Loucy (cell line): ENCODE measurements at regions not wholly inside any gene's neighbourhood (a gene's known extent, or its start where the extent isn't known, plus 50 kb on each side); places are given as distances from the start of the nearest gene placed in this dataset.

Source experiments
- H2AFZ ChIP-seq: fragments of 200-600 bp; sonication (generic); 2 replicates; pipeline ENCODE4 v1.6.0; 2016; ENCODE audit warnings: antibody characterized with exemption, mild to moderate bottlenecking, low read length, moderate library complexity
- H3F3A ChIP-seq: fragments of 200-600 bp; 2 replicates; pipeline ENCODE4 v1.6.0; 2016; ENCODE audit warnings: antibody characterized with exemption, low read depth, mild to moderate bottlenecking
- H3K27me3 ChIP-seq: fragments of 200-600 bp; sonication (generic); 2 replicates; pipeline ENCODE4 v1.6.1; 2014; ENCODE audit warnings: low read length, mild to moderate bottlenecking; ENCODE audit not compliant: insufficient read depth, poor library complexity, severe bottlenecking
- H3K36me3 ChIP-seq: fragments of 200-600 bp; sonication (generic); 2 replicates; pipeline ENCODE4 v1.6.1; 2016; ENCODE audit warnings: low read length; ENCODE audit not compliant: insufficient read depth
- H3K4me1 ChIP-seq: fragments of 200-600 bp; sonication (generic); 2 replicates; pipeline ENCODE4 v1.5.1; 2014; ENCODE audit warnings: low read length, mild to moderate bottlenecking; ENCODE audit not compliant: insufficient read depth, poor library complexity, severe bottlenecking
- H3K4me2 ChIP-seq: fragments of 200-600 bp; sonication (generic); 2 replicates; pipeline ENCODE4 v1.6.0; 2014; ENCODE audit warnings: antibody characterized with exemption, low read length, low read depth, mild to moderate bottlenecking; ENCODE audit not compliant: poor library complexity, severe bottlenecking
- H3K4me3 ChIP-seq: fragments of 200-600 bp; sonication (generic); 2 replicates; pipeline ENCODE4 v1.5.1; 2014; ENCODE audit warnings: low read length, mild to moderate bottlenecking, mixed read lengths; ENCODE audit not compliant: poor library complexity, severe bottlenecking
- H3K79me2 ChIP-seq: fragments of 200-600 bp; sonication (generic); 2 replicates; pipeline ENCODE4 v1.6.1; 2014; ENCODE audit warnings: low read length; ENCODE audit not compliant: insufficient read depth
- H3K9ac ChIP-seq: fragments of 200-600 bp; sonication (generic); 2 replicates; pipeline ENCODE4 v1.6.0; 2014; ENCODE audit warnings: mild to moderate bottlenecking, low read depth, low read length, moderate library complexity; ENCODE audit not compliant: poor library complexity, severe bottlenecking
- H3K9me2 ChIP-seq: fragments of 200-600 bp; sonication (generic); replicated peaks from 2 replicates; pipeline ENCODE4 v1.6.1; 2016; ENCODE audit warnings: low read depth, low read length, mixed read lengths
- H3K9me3 ChIP-seq: fragments of 200-600 bp; sonication (generic); 2 replicates; pipeline ENCODE4 v1.6.1; 2014; ENCODE audit warnings: mild to moderate bottlenecking, antibody characterized with exemption, low read length, low read depth; ENCODE audit not compliant: insufficient read depth
- H4K20me1 ChIP-seq: fragments of 200-600 bp; sonication (generic); 2 replicates; pipeline ENCODE4 v1.6.0; 2014; ENCODE audit warnings: antibody characterized with exemption, low read length, mild to moderate bottlenecking; ENCODE audit not compliant: insufficient read depth, poor library complexity, severe bottlenecking
- EZH2phosphoT487 ChIP-seq: fragments of 200-600 bp; IDR thresholded peaks from 2 replicates; pipeline ENCODE4 v1.6.1; 2018; ENCODE audit warnings: antibody characterized with exemption, mild to moderate bottlenecking, moderate library complexity, borderline replicate concordance
- TF ChIP-seq, protein P1 (sequence below): fragments of 200-600 bp; sonication (generic); conservative IDR thresholded peaks from 2 replicates; pipeline ENCODE4 v1.5.1; 2014; ENCODE audit warnings: mild to moderate bottlenecking, antibody characterized with exemption, low read length

DNA sequence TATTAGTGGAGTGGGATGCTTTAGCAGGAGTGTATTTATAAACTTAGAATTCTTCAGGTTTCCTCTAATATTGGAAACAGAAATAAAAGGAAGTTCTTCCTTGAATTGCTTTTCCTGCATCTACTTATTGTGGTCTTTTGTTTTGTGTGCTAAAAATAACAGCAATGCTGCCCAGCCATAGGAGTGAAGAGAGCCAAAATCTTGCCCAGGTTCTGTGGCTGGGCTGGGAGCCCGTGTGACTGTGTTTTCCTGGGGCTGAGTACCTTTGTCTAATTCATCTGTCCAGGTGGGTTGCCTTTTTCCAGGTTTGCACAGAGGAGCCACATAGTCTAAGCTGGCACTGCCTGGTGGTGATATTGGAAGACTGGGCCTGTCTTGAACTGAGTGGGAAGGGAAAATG, 179.7 kb upstream of the ADAMTSL1 start:
- H3K4me3 ChIP-seq = no peak overlapping the region
- H3F3A ChIP-seq = no peaks in the 10 kb centered on the region
- H3K9ac ChIP-seq = no peak overlapping the region
- no peaks in the 10 kb centered on the region for H3K4me1 ChIP-seq
- H4K20me1 ChIP-seq = no peaks in the 10 kb centered on the region
- no peak for TF ChIP-seq EZH2phosphoT487
- TF ChIP-seq, protein P1, sequence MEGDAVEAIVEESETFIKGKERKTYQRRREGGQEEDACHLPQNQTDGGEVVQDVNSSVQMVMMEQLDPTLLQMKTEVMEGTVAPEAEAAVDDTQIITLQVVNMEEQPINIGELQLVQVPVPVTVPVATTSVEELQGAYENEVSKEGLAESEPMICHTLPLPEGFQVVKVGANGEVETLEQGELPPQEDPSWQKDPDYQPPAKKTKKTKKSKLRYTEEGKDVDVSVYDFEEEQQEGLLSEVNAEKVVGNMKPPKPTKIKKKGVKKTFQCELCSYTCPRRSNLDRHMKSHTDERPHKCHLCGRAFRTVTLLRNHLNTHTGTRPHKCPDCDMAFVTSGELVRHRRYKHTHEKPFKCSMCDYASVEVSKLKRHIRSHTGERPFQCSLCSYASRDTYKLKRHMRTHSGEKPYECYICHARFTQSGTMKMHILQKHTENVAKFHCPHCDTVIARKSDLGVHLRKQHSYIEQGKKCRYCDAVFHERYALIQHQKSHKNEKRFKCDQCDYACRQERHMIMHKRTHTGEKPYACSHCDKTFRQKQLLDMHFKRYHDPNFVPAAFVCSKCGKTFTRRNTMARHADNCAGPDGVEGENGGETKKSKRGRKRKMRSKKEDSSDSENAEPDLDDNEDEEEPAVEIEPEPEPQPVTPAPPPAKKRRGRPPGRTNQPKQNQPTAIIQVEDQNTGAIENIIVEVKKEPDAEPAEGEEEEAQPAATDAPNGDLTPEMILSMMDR = no peak
- H3K9me3 ChIP-seq = no peaks in the 10 kb centered on the region
- H3K9me2 ChIP-seq = no peaks in the 10 kb centered on the region
- H3K27me3 ChIP-seq = no peaks in the 10 kb centered on the region
- no peak overlapping the region for H3K4me2 ChIP-seq
- no peak overlapping the region for H2AFZ ChIP-seq
- no peaks in the 10 kb centered on the region for H3K36me3 ChIP-seq
- H3K79me2 ChIP-seq = no peaks in the 10 kb centered on the region

- Histone ChIP-seq H3K4me3 (no peak overlapping the region), H4K20me1 (no peaks in the 10 kb centered on the region), H3K79me2 (no peaks in the 10 kb centered on the region), H3K9me2 (no peaks in the 10 kb centered on the region), H3K4me1 (no peaks in the 10 kb centered on the region), H3K4me2 (no peak overlapping the region), H3K9me3 (no peaks in the 10 kb centered on the region), H3K9ac (no peak overlapping the region), H3K27me3 (no peaks in the 10 kb centered on the region), H3F3A (no peaks in the 10 kb centered on the region), H2AFZ (no peak overlapping the region), H3K36me3 (no peaks in the 10 kb centered on the region)
- TF ChIP-seq EZH2phosphoT487 = no peak
- TF ChIP-seq, protein P1 = no peak
Observed at GRCh38 chr9:18296702-18297055, 177.3 kb upstream of the ADAMTSL1 start.

GRCh38 chr9:18297056-18297841, 176.7 kb upstream of the ADAMTSL1 start:
- Histone ChIP-seq H3K4me3 (no peak overlapping the region), H3K9ac (no peak overlapping the region), H3K79me2 (no peaks in the 10 kb centered on the region), H3K9me2 (no peaks in the 10 kb centered on the region), H3K4me2 (no peak overlapping the region), H3K9me3 (no peaks in the 10 kb centered on the region), H3F3A (no peaks in the 10 kb centered on the region), H3K27me3 (no peaks in the 10 kb centered on the region), H3K36me3 (no peaks in the 10 kb centered on the region), H3K4me1 (no peaks in the 10 kb centered on the region), H2AFZ (no peak overlapping the region), H4K20me1 (no peaks in the 10 kb centered on the region)
- no peak for TF ChIP-seq EZH2phosphoT487
- TF ChIP-seq, protein P1 = peak; percentile 51
